GM23338 (cell line): ENCODE measurements at regions not wholly inside any gene's neighbourhood (a gene's known extent, or its start where the extent isn't known, plus 50 kb on each side); places are given as distances from the start of the nearest gene placed in this dataset.

ENCODE experiments used
- ATAC-seq: fragments of 200-7000 bp; cut with Tn5 transposase; 3 replicates; pipeline ENCODE4 v1.9.1; 2020
- DNase-seq: peaks from one replicate; pipeline ENCODE4 v3.0.0-alpha.2; 2015; ENCODE audit warnings: low spot score
- H2AFZ ChIP-seq: fragments of 200-600 bp; sonication (generic); 2 replicates; pipeline ENCODE4 v1.8.0; 2016; ENCODE audit warnings: antibody characterized with exemption, mild to moderate bottlenecking, moderate library complexity
- H3F3A ChIP-seq: fragments of 200-600 bp; sonication (generic); replicated peaks from 2 replicates; pipeline ENCODE4 v1.8.0; 2017; ENCODE audit warnings: antibody characterized with exemption, mixed run types, low read depth
- H3K27ac ChIP-seq: fragments of 200-600 bp; sonication (generic); 2 replicates; pipeline ENCODE4 v1.6.1; 2016; ENCODE audit warnings: low read depth
- H3K27me3 ChIP-seq: fragments of 200-600 bp; sonication (generic); 2 replicates; pipeline ENCODE4 v1.8.0; 2016; ENCODE audit warnings: mild to moderate bottlenecking, mixed run types, moderate library complexity; ENCODE audit not compliant: insufficient read depth
- H3K36me3 ChIP-seq: fragments of 200-600 bp; sonication (generic); 2 replicates; pipeline ENCODE4 v1.8.0; 2016; ENCODE audit warnings: mild to moderate bottlenecking; ENCODE audit not compliant: insufficient read depth
- H3K4me1 ChIP-seq: fragments of 200-600 bp; sonication (generic); 2 replicates; pipeline ENCODE4 v1.8.0; 2016; ENCODE audit warnings: mild to moderate bottlenecking, moderate library complexity; ENCODE audit not compliant: insufficient read depth
- H3K4me2 ChIP-seq: fragments of 200-600 bp; sonication (generic); 2 replicates; pipeline ENCODE4 v1.7.1; 2017; ENCODE audit warnings: mixed run types
- H3K4me3 ChIP-seq: fragments of 200-600 bp; sonication (generic); 2 replicates; pipeline ENCODE4 v1.6.1; 2016; ENCODE audit warnings: mixed run types
- H3K79me2 ChIP-seq: fragments of 200-600 bp; sonication (generic); replicated peaks from 2 replicates; pipeline ENCODE4 v1.8.0; 2017; ENCODE audit warnings: mild to moderate bottlenecking; ENCODE audit not compliant: insufficient read depth
- H3K9me2 ChIP-seq: fragments of 200-600 bp; sonication (generic); 2 replicates; pipeline ENCODE4 v1.8.0; 2017; ENCODE audit not compliant: insufficient read depth
- H4K20me1 ChIP-seq: fragments of 200-600 bp; sonication (generic); replicated peaks from 2 replicates; pipeline ENCODE4 v1.8.0; 2017; ENCODE audit warnings: mild to moderate bottlenecking; ENCODE audit not compliant: insufficient read depth
- H3K27ac Mint-ChIP-seq: 2 replicates; pipeline ENCODE4 v1.8.0; 2020; ENCODE audit warnings: inconsistent platforms, mild to moderate bottlenecking, moderate library complexity, mixed read lengths
- H3K27me3 Mint-ChIP-seq: 3 replicates; pipeline ENCODE4 v1.8.0; 2022; ENCODE audit warnings: low read depth, mild to moderate bottlenecking, moderate library complexity, mixed read lengths, inconsistent platforms; ENCODE audit not compliant: insufficient read depth, poor library complexity
- H3K36me3 Mint-ChIP-seq: 3 replicates; pipeline ENCODE4 v1.8.0; 2021; ENCODE audit warnings: low read depth, mild to moderate bottlenecking, inconsistent platforms, moderate library complexity, mixed read lengths
- H3K4me1 Mint-ChIP-seq: 3 replicates; pipeline ENCODE4 v1.8.0; 2020; ENCODE audit warnings: mild to moderate bottlenecking, inconsistent platforms, mixed read lengths
- H3K4me3 Mint-ChIP-seq: 3 replicates; pipeline ENCODE4 v1.8.0; 2021; ENCODE audit warnings: moderate library complexity, mild to moderate bottlenecking, inconsistent platforms, mixed read lengths
- H3K9me3 Mint-ChIP-seq: 3 replicates; pipeline ENCODE4 v1.8.0; 2020; ENCODE audit warnings: moderate library complexity, mild to moderate bottlenecking, inconsistent platforms, mixed read lengths
- CREB1 ChIP-seq: fragments of 250-450 bp; sonication (Bioruptor Pico); IDR thresholded peaks from 2 replicates; pipeline ENCODE4 v1.5.0; 2020; ENCODE audit warnings: low read depth, mild to moderate bottlenecking, moderate library complexity
- EZH2 ChIP-seq: fragments of 200-600 bp; sonication (generic); IDR thresholded peaks from one replicate; pipeline ENCODE4 v1.8.0; 2017; ENCODE audit warnings: antibody characterized with exemption, mild to moderate bottlenecking, low read depth; ENCODE audit not compliant: unreplicated experiment
- EZH2phosphoT487 ChIP-seq: fragments of 200-600 bp; sonication (generic); IDR thresholded peaks from one replicate; pipeline ENCODE4 v1.8.1; 2018; ENCODE audit warnings: antibody characterized with exemption; ENCODE audit not compliant: unreplicated experiment
- JUNB ChIP-seq: IDR thresholded peaks from one replicate; pipeline ENCODE4 v1.6.1; 2016; ENCODE audit warnings: antibody characterized with exemption; ENCODE audit not compliant: unreplicated experiment
- NANOG ChIP-seq: IDR thresholded peaks from 2 replicates; pipeline ENCODE4 v1.6.1; 2016; ENCODE audit warnings: antibody characterized with exemption, borderline replicate concordance
- POLR2AphosphoS5 ChIP-seq: IDR thresholded peaks from 2 replicates; pipeline ENCODE4 v1.6.1; 2016; ENCODE audit warnings: antibody characterized with exemption, low read depth
- STAT1 ChIP-seq: IDR thresholded peaks from one replicate; pipeline ENCODE4 v1.6.1; 2016; ENCODE audit warnings: antibody characterized with exemption; ENCODE audit not compliant: unreplicated experiment
- ZNF114 ChIP-seq: fragments of 250-450 bp; sonication (Bioruptor Pico); IDR thresholded peaks from 2 replicates; pipeline ENCODE4 v1.5.0; 2020; ENCODE audit warnings: mild to moderate bottlenecking, moderate library complexity
- ZNF331 ChIP-seq: fragments of 250-450 bp; sonication (Bioruptor Pico); IDR thresholded peaks from 2 replicates; pipeline ENCODE4 v1.5.0; 2020; ENCODE audit warnings: low read depth, mild to moderate bottlenecking, moderate library complexity
- TF ChIP-seq, protein P1 (sequence below), 2 experiments: fragments of 200-600 bp in 1 of 2; sonication (generic) in 1 of 2; conservative IDR thresholded peaks; 2 replicates each; pipeline versions ENCODE4 v1.5.1 to v1.6.1; 2016 to 2017; ENCODE audit warnings: antibody characterized with exemption in 2 of 2, low read depth in 2 of 2, mild to moderate bottlenecking in 2 of 2, moderate library complexity in 1 of 2
- TF ChIP-seq, protein P2 (sequence below): IDR thresholded peaks from 2 replicates; pipeline ENCODE4 v1.6.1; 2016; ENCODE audit warnings: antibody characterized with exemption
- TF ChIP-seq, protein P3 (sequence below): IDR thresholded peaks from one replicate; pipeline ENCODE4 v1.6.1; 2018; ENCODE audit warnings: antibody characterized with exemption; ENCODE audit not compliant: unreplicated experiment
- TF ChIP-seq, protein P4 (sequence below): fragments of 250-450 bp; sonication (Bioruptor Pico); IDR thresholded peaks from 2 replicates; pipeline ENCODE4 v1.5.0; 2020; ENCODE audit warnings: mild to moderate bottlenecking, moderate library complexity

DNA sequence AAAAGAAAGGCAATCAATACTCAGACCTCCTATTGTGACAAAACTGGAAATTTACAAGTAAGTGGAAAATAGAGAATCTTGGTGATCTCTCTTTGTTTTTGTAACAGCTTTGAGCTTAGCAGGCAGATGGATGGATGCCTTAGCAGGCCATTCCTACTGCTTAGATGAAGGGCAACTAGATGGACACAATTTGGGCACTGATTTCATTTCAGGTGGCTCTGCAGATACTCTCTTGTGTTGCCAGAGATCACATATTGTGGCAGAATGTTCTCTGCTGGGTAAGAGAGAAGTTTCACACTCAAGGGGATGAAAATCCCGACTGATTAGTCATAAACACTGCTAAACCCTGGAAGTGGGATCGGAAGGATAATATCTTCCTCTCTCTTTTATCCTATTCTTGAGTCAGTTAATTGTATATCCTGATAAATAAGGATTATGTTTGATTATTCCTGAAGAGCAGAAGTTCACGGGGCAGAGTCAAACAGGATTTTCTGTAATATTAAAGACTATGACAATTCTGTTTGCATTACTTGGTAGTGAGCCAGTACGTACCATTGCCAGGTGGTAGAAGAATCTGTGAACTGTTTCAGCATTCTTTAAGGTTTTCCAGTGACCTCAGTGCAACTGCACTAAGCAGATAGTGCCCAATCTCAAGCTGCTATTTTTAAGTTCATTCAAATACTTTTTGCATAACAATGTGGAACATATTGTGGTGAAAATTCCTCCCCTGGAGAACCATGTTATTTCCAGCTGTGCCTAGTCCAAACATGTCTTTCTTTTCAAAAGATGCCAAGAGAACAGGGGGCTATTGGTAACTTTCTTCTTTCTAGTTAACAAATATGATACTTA lies 974.3 kb downstream of the FSTL5 start:
- H3K27me3 ChIP-seq = no peaks in the 10 kb centered on the region
- DNase-seq = peak; percentile 12
- TF ChIP-seq CREB1 (CRISPR knock-in tag) (no peak), ZNF114 (CRISPR knock-in tag) (no peak), ZNF331 (CRISPR knock-in tag) (no peak), STAT1 (no peak), POLR2AphosphoS5 (no peak), EZH2phosphoT487 (no peak), NANOG (no peak), EZH2 (no peak), JUNB (no peak)
- TF ChIP-seq, protein P1, sequence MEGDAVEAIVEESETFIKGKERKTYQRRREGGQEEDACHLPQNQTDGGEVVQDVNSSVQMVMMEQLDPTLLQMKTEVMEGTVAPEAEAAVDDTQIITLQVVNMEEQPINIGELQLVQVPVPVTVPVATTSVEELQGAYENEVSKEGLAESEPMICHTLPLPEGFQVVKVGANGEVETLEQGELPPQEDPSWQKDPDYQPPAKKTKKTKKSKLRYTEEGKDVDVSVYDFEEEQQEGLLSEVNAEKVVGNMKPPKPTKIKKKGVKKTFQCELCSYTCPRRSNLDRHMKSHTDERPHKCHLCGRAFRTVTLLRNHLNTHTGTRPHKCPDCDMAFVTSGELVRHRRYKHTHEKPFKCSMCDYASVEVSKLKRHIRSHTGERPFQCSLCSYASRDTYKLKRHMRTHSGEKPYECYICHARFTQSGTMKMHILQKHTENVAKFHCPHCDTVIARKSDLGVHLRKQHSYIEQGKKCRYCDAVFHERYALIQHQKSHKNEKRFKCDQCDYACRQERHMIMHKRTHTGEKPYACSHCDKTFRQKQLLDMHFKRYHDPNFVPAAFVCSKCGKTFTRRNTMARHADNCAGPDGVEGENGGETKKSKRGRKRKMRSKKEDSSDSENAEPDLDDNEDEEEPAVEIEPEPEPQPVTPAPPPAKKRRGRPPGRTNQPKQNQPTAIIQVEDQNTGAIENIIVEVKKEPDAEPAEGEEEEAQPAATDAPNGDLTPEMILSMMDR (conservative IDR thresholded peaks at IDR 0.05; ENCODE audit: low read depth in 2 of 2) = no peak
- TF ChIP-seq, protein P2, sequence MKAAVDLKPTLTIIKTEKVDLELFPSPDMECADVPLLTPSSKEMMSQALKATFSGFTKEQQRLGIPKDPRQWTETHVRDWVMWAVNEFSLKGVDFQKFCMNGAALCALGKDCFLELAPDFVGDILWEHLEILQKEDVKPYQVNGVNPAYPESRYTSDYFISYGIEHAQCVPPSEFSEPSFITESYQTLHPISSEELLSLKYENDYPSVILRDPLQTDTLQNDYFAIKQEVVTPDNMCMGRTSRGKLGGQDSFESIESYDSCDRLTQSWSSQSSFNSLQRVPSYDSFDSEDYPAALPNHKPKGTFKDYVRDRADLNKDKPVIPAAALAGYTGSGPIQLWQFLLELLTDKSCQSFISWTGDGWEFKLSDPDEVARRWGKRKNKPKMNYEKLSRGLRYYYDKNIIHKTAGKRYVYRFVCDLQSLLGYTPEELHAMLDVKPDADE = no peak
- TF ChIP-seq, protein P3, sequence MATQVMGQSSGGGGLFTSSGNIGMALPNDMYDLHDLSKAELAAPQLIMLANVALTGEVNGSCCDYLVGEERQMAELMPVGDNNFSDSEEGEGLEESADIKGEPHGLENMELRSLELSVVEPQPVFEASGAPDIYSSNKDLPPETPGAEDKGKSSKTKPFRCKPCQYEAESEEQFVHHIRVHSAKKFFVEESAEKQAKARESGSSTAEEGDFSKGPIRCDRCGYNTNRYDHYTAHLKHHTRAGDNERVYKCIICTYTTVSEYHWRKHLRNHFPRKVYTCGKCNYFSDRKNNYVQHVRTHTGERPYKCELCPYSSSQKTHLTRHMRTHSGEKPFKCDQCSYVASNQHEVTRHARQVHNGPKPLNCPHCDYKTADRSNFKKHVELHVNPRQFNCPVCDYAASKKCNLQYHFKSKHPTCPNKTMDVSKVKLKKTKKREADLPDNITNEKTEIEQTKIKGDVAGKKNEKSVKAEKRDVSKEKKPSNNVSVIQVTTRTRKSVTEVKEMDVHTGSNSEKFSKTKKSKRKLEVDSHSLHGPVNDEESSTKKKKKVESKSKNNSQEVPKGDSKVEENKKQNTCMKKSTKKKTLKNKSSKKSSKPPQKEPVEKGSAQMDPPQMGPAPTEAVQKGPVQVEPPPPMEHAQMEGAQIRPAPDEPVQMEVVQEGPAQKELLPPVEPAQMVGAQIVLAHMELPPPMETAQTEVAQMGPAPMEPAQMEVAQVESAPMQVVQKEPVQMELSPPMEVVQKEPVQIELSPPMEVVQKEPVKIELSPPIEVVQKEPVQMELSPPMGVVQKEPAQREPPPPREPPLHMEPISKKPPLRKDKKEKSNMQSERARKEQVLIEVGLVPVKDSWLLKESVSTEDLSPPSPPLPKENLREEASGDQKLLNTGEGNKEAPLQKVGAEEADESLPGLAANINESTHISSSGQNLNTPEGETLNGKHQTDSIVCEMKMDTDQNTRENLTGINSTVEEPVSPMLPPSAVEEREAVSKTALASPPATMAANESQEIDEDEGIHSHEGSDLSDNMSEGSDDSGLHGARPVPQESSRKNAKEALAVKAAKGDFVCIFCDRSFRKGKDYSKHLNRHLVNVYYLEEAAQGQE = no peak
- TF ChIP-seq, protein P4, sequence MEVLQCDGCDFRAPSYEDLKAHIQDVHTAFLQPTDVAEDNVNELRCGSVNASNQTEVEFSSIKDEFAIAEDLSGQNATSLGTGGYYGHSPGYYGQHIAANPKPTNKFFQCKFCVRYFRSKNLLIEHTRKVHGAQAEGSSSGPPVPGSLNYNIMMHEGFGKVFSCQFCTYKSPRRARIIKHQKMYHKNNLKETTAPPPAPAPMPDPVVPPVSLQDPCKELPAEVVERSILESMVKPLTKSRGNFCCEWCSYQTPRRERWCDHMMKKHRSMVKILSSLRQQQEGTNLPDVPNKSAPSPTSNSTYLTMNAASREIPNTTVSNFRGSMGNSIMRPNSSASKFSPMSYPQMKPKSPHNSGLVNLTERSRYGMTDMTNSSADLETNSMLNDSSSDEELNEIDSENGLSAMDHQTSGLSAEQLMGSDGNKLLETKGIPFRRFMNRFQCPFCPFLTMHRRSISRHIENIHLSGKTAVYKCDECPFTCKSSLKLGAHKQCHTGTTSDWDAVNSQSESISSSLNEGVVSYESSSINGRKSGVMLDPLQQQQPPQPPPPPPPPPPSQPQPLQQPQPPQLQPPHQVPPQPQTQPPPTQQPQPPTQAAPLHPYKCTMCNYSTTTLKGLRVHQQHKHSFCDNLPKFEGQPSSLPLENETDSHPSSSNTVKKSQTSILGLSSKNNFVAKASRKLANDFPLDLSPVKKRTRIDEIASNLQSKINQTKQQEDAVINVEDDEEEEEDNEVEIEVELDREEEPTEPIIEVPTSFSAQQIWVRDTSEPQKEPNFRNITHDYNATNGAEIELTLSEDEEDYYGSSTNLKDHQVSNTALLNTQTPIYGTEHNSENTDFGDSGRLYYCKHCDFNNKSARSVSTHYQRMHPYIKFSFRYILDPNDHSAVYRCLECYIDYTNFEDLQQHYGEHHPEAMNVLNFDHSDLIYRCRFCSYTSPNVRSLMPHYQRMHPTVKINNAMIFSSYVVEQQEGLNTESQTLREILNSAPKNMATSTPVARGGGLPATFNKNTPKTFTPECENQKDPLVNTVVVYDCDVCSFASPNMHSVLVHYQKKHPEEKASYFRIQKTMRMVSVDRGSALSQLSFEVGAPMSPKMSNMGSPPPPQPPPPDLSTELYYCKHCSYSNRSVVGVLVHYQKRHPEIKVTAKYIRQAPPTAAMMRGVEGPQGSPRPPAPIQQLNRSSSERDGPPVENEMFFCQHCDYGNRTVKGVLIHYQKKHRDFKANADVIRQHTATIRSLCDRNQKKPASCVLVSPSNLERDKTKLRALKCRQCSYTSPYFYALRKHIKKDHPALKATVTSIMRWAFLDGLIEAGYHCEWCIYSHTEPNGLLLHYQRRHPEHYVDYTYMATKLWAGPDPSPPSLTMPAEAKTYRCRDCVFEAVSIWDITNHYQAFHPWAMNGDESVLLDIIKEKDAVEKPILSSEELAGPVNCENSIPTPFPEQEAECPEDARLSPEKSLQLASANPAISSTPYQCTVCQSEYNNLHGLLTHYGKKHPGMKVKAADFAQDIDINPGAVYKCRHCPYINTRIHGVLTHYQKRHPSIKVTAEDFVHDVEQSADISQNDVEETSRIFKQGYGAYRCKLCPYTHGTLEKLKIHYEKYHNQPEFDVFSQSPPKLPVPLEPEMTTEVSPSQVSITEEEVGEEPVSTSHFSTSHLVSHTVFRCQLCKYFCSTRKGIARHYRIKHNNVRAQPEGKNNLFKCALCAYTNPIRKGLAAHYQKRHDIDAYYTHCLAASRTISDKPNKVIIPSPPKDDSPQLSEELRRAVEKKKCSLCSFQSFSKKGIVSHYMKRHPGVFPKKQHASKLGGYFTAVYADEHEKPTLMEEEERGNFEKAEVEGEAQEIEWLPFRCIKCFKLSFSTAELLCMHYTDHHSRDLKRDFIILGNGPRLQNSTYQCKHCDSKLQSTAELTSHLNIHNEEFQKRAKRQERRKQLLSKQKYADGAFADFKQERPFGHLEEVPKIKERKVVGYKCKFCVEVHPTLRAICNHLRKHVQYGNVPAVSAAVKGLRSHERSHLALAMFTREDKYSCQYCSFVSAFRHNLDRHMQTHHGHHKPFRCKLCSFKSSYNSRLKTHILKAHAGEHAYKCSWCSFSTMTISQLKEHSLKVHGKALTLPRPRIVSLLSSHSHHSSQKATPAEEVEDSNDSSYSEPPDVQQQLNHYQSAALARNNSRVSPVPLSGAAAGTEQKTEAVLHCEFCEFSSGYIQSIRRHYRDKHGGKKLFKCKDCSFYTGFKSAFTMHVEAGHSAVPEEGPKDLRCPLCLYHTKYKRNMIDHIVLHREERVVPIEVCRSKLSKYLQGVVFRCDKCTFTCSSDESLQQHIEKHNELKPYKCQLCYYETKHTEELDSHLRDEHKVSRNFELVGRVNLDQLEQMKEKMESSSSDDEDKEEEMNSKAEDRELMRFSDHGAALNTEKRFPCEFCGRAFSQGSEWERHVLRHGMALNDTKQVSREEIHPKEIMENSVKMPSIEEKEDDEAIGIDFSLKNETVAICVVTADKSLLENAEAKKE (CRISPR knock-in tag) = no peak
- peak overlapping the region; percentile 36 for H3K4me2 ChIP-seq
- no peak overlapping the region for H3K4me3 ChIP-seq
- Mint-ChIP-seq H3K36me3 (no peaks in the 10 kb centered on the region), H3K27ac (no peak overlapping the region; the same call in 1 of the 2 replicates), H3K9me3 (no peaks in the 10 kb centered on the region), H3K4me3 (no peak overlapping the region), H3K27me3 (no peaks in the 10 kb centered on the region), H3K4me1 (peaks cover 30% of the 10 kb centered on the region)
- peak; percentile 57 for ATAC-seq
- peaks cover 27% of the 10 kb centered on the region for H3K4me1 ChIP-seq
- H3F3A ChIP-seq = no peaks in the 10 kb centered on the region
- no peaks in the 10 kb centered on the region for H4K20me1 ChIP-seq
- H3K79me2 ChIP-seq = no peaks in the 10 kb centered on the region
- H2AFZ ChIP-seq = peak overlapping the region; percentile 23; the same call in 1 of the 2 replicates
- peak overlapping the region; percentile 26; the same call in 1 of the 2 replicates for H3K27ac ChIP-seq
- no peaks in the 10 kb centered on the region for H3K9me2 ChIP-seq
- no peaks in the 10 kb centered on the region for H3K36me3 ChIP-seq
